Naive thymus-derived CD8-positive, alpha-beta T cell (primary cell): ENCODE measurements at regions not wholly inside any gene's neighbourhood (a gene's known extent, or its start where the extent isn't known, plus 50 kb on each side); places are given as distances from the start of the nearest gene placed in this dataset.

Experiments used
- ATAC-seq, 2 donors: fragments of 150-1000 bp; cut with Tn5 transposase in 1 of 2; sonication (Bioruptor Pico), chemical (Tn5 transposase) in 1 of 2; 1 replicate in 1 of 2; 2 replicates in 1 of 2; pipeline ENCODE4 v1.10.0; 2021; ENCODE audit warnings: mild to moderate bottlenecking in 2 of 2, moderate library complexity in 2 of 2
- POLR2A ChIA-PET: fragments of 350-600 bp; sonication (Branson Sonifier 250); formaldehyde crosslinking; loops from one replicate; lab custom pipeline; 2021; ENCODE audit warnings: antibody characterized with exemption; lab: Charles Lee
- DNase-seq, 10 donors: peaks; one replicate each; pipeline versions ENCODE4 v3.0.0 to v3.0.0-alpha.2; 2020 to 2022
- H3K27ac Mint-ChIP-seq, 10 donors: one replicate each; pipeline ENCODE4 v1.8.0; 2020 to 2022; ENCODE audit warnings: mild to moderate bottlenecking in 10 of 10, mixed read lengths in 10 of 10, moderate library complexity in 4 of 10, inconsistent platforms in 1 of 10
- H3K27me3 Mint-ChIP-seq, 5 donors: one replicate each; pipeline ENCODE4 v1.8.0; 2021 to 2022; ENCODE audit warnings: mixed read lengths in 5 of 5
- H3K36me3 Mint-ChIP-seq, 3 donors: one replicate each; pipeline ENCODE4 v1.8.0; 2020 to 2022; ENCODE audit warnings: mixed read lengths in 3 of 3, mild to moderate bottlenecking in 2 of 3, inconsistent platforms in 1 of 3
- H3K4me1 Mint-ChIP-seq, 4 donors: one replicate each; pipeline ENCODE4 v1.8.0; 2021 to 2022; ENCODE audit warnings: mixed read lengths in 4 of 4
- H3K4me3 Mint-ChIP-seq, 10 donors: one replicate each; pipeline ENCODE4 v1.8.0; 2020 to 2022; ENCODE audit warnings: mild to moderate bottlenecking in 10 of 10, mixed read lengths in 10 of 10, moderate library complexity in 6 of 10, inconsistent platforms in 1 of 10
- H3K9me3 Mint-ChIP-seq, 9 donors: one replicate each; pipeline ENCODE4 v1.8.0; 2020 to 2022; ENCODE audit warnings: mixed read lengths in 9 of 9, mild to moderate bottlenecking in 3 of 9, inconsistent platforms in 1 of 9, moderate library complexity in 1 of 9

DNA sequence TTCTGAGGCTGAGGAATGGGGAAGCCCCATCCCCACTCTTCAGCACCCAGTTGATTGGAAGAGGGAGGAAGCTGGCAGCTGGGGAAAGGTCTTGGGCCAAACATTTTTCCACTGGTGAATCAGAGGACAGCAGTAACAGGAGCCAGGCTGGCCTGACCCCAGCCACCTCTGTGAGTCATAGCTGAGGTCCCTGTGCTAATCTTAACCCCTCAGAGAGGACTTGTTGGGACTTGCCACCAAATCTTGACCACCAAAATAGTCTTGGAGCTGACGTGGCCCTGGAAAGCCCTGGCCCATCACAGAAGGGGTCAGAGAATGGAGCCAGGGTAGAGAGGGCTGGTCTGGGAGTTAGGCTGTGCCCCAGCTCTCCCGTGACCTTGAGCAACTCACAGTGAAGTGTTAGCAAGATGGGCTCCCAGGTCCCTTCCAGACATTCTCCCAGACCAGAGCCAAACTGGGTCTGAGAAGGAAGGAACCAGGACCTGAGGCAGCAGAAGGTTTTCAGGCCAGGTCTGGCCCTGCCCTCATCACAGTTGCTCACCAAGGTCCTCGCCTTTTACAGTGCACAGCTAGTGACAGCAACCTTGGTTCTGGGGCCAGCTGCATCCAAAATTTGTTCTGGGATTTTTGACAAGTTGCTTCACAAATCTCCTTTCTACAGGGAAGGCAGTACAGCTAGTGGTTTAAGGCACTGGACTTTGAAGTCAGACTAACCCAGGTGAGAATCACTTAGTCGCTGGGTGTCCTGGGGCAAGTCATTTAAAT lies 266.6 kb downstream of the CYP26B1 start:
- no peak overlapping the region for H3K4me3 Mint-ChIP-seq
- H3K4me1 Mint-ChIP-seq: no peaks in the 10 kb centered on the region
- POLR2A ChIA-PET: no interaction called here
- no peak overlapping the region for H3K27ac Mint-ChIP-seq
- ATAC-seq (no peak), DNase-seq (peak in 1 of 10 donors; percentile 0)
- H3K9me3 Mint-ChIP-seq: peaks cover 0 to 6% (median 0%) of the 10 kb centered on the region in 9 donors
- peaks cover 2 to 15% (median 10%) of the 10 kb centered on the region in 5 donors for H3K27me3 Mint-ChIP-seq
- H3K36me3 Mint-ChIP-seq: no peaks in the 10 kb centered on the region

DNA sequence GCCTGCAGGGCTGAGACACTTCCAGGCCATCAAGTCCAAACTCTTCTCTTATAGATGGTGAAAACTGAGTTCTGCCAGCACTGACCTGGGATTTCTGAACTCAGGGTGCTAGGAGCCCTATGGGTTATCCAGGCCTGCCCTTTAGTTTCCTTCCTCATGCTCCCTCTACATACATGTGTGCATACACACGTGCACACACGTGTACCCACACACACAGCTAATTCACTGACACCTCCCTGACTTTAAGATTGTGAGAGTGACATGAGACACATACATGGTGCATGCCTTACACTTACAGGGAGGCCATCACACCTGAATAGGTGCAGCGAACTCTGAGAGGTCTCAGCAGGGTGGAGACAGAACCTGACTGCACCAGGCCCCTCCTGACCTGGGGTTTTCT lies 267.4 kb downstream of the CYP26B1 start:
- no peak overlapping the region for H3K27ac Mint-ChIP-seq
- H3K36me3 Mint-ChIP-seq: no peaks in the 10 kb centered on the region
- H3K9me3 Mint-ChIP-seq: peaks cover 0 to 3% (median 0%) of the 10 kb centered on the region in 9 donors
- DNase-seq: no peak
- H3K4me1 Mint-ChIP-seq: no peaks in the 10 kb centered on the region
- ATAC-seq: no peak
- peaks cover 2 to 17% (median 11%) of the 10 kb centered on the region in 5 donors for H3K27me3 Mint-ChIP-seq
- POLR2A ChIA-PET: no interaction called here
- no peak overlapping the region for H3K4me3 Mint-ChIP-seq

DNA sequence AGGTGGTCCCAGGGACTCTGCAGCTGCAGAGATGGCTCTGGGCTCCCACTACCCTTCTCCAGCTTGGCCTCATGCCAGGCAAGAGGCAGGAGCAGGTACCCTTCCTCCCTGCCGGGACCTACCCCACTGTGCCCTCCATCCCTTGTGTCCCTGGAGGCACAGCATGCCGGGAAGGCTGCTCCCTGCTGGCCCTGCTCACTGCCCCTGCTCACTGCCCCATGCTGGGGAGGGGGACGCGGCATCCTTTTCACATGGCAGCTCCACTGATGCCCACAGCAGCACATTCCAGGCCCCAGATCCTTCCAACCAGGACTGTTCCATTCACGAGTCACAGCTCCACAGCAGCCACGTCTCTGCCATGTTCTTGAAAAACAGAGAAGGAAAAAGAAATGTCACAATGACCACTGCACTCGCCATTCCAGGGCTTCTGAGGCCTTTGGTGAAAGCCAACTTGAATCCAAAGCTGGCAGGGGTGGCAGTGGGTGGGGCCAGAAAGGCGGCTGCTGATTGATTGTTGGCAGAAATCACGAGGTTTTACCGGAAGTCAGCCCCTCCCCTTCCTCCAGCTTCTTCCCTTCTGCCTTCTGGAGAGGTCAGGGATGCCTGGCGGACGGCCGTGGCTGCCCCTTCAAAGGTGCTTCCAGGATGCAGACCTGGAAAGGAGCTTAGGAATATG lies 268.0 kb downstream of the CYP26B1 start:
- Mint-ChIP-seq H3K27me3 (peaks cover 2 to 20% (median 11%) of the 10 kb centered on the region in 5 donors), H3K4me1 (no peaks in the 10 kb centered on the region), H3K36me3 (no peaks in the 10 kb centered on the region), H3K9me3 (peaks cover 0 to 2% (median 0%) of the 10 kb centered on the region in 9 donors), H3K27ac (no peak overlapping the region), H3K4me3 (no peak overlapping the region)
- no peak for DNase-seq
- POLR2A ChIA-PET: no interaction called here
- no peak for ATAC-seq

DNA sequence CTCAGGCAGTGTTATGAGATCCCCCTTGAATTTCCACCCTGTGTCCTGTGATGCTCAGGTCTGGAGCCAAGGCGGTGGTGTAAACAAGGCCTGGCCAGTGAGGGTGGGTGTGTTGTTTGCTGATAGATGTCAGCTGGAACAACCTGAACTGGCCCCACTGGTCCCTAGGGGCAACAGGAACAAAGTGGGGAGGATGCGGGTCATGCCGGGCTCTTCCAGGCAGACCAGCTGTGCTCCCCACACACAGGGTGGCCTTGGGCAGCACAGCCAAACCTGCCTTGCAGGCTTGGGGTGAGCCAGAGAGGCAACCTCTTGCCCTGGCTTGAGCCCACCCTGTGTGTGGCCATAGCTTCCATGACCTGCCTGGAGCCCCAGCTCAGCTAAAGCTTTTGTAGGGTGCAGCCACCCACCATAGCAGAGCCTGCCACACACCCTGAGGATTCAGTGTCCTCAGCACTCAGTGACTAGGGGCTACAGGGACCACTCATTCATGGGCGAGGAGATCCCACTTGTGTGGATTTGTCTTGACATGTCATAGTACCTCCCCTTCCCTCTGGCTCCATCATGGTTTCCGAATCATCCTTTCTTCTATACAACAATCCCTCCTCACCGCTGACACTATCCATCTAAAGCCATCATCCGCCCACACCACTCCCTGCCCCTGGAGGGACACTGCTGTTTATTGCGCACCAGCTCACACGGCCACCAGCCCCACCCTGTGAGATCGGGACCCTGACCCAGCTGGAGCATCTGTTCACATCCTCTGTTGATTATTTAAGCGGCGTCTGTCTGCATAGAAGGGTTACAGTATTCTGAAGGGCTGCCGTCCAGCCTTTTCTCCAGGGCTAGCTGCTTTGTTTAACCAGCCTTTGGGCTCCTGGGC lies 268.8 kb downstream of the CYP26B1 start:
- DNase-seq (no peak), ATAC-seq (no peak)
- no peaks in the 10 kb centered on the region for H3K36me3 Mint-ChIP-seq
- H3K27me3 Mint-ChIP-seq: peaks cover 0 to 24% (median 13%) of the 10 kb centered on the region in 5 donors
- H3K4me1 Mint-ChIP-seq: no peaks in the 10 kb centered on the region
- H3K9me3 Mint-ChIP-seq: peaks cover 0 to 2% (median 0%) of the 10 kb centered on the region in 9 donors
- H3K4me3 Mint-ChIP-seq: no peak overlapping the region
- no peak overlapping the region for H3K27ac Mint-ChIP-seq
- POLR2A ChIA-PET: no interaction called here

DNA sequence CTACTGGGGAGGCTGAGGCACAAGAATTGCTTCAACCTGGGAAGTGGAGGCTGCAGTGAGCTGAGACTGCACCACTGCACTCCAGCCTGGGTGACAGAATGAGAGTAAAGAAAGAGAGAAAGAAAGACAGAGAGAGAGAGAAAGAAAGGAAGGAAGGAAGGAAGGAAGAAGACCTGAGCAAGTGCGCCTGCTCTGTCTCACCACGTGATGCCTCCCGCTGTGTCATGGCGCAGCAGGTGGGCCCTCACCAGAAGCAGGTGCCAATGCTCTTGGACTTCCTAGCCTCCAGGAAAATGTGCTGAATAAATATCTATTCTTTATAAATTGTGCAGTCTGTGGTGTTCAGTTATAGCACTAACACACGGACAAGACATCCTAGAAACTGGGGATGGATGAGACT lies 270.0 kb downstream of the CYP26B1 start:
- H3K4me1 Mint-ChIP-seq: no peaks in the 10 kb centered on the region
- DNase-seq (no peak), ATAC-seq (no peak)
- H3K9me3 Mint-ChIP-seq: peaks cover 0 to 2% (median 0%) of the 10 kb centered on the region in 9 donors
- H3K27me3 Mint-ChIP-seq: peaks cover 0 to 33% (median 13%) of the 10 kb centered on the region in 5 donors
- no peak overlapping the region for H3K27ac Mint-ChIP-seq
- no peaks in the 10 kb centered on the region for H3K36me3 Mint-ChIP-seq
- no peak overlapping the region for H3K4me3 Mint-ChIP-seq
- POLR2A ChIA-PET: no interaction called here

DNA sequence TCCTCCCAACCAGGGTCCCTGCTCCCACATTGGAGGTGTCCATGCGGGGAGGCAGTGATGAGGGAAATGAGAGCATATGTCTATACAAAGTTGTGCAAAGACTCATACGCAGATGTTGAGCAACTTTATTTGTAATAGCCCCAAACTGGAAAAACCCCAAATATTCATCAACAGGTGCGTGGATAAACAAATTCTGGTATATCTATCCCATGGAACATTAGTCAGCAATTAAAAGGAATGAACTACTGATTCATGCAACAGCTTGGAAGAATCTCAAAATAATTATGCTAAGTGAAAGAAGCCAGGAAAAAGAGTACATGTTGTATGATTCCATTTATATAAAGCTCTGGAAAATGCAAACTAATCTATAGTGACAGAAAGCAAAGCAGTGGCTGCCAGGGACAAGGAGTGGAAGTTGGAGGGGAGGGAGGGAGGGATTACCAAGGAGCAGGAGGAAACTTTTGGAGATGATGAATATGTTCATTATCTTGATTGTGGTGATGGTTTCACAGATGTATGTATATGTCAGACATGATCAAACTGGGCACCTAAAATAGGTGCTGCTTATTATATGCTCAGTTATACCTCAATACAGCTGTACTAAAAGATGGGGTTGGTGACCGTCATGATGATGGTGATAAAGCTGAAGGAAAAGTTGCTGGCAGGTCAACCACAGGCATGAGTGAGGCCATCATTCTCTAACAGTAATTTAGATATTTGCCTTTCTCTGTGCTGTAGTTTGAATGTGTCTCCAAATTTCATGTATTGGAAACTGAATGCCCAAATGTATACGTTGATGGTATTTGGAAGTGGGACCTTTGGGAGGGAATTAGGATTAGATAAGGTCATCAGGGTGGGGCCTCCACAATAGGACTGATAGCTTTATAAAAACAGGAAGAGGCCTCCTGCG lies 270.9 kb downstream of the CYP26B1 start:
- Mint-ChIP-seq H3K4me3 (no peak overlapping the region), H3K36me3 (no peaks in the 10 kb centered on the region), H3K27me3 (peaks cover 0 to 32% (median 10%) of the 10 kb centered on the region in 5 donors), H3K27ac (no peak overlapping the region), H3K4me1 (no peaks in the 10 kb centered on the region), H3K9me3 (peaks cover 0 to 2% (median 0%) of the 10 kb centered on the region in 9 donors)
- POLR2A ChIA-PET: no interaction called here
- ATAC-seq: no peak
- DNase-seq: no peak

DNA sequence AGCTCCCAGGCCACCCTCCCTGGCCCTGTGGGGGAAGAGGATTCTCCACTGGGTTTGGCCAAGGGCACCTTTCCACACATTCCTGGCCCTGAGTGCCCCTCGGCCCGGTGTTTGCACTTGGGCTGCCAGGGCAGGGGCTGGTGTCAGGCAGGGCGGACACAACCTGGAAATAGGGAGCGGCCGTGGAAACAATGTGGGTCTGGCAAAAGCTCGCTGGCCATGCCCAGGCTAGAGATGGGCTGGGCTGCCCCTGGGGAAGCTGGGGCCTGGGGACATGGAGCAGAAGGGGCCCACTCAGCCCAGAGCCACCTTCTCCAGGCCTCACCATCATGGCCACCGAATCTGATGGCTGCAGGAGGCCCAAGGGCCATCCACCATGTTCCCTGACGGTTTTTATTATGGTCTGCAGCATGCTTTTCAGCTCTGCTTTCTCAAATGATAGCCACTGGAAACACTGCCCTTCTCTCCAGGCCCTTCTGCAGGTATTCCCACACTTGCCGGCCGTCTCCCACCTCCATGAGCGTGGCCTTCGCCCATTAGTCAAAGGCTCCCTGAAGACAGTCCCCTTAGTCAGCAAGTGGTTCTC lies 275.1 kb downstream of the CYP26B1 start:
- Mint-ChIP-seq H3K4me3 (no peak overlapping the region), H3K36me3 (no peaks in the 10 kb centered on the region), H3K27ac (no peak overlapping the region), H3K4me1 (no peaks in the 10 kb centered on the region), H3K9me3 (no peaks in the 10 kb centered on the region), H3K27me3 (peaks cover 3 to 43% (median 20%) of the 10 kb centered on the region in 5 donors)
- DNase-seq (no peak), ATAC-seq (no peak)
- POLR2A ChIA-PET: no interaction called here

DNA sequence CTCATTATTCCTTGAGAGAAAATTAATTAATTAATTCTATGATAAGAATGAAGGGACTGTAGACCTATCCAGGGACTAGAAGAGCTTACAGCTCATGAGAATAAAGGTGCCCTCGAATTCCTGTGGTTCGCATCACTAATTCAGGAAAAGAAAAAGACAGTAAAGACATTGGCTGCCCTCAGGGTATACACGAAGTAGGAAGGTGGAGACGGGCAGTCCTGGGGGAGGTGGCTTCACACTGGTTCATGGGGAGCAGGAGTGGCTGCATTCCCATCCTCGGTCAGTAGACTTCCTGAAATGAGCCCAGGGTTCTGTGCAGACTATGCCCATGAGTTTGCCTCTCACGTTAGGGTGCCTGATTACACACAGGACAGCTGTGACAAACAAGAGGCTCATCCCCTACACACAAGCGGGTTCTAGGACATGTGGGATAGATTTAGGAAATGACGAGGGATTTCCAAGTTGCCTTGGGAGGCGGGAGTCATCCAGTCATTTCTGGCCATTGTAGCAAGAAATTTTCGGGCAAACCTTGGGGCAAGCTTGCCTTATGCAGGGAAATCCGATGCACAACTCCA lies 282.2 kb downstream of the CYP26B1 start:
- Mint-ChIP-seq H3K4me3 (no peak overlapping the region), H3K4me1 (no peaks in the 10 kb centered on the region), H3K9me3 (no peaks in the 10 kb centered on the region), H3K27ac (no peak overlapping the region), H3K36me3 (no peaks in the 10 kb centered on the region), H3K27me3 (peaks cover 0 to 20% (median 6%) of the 10 kb centered on the region in 5 donors)
- no peak for DNase-seq
- no peak for ATAC-seq
- POLR2A ChIA-PET: no interaction called here

DNA sequence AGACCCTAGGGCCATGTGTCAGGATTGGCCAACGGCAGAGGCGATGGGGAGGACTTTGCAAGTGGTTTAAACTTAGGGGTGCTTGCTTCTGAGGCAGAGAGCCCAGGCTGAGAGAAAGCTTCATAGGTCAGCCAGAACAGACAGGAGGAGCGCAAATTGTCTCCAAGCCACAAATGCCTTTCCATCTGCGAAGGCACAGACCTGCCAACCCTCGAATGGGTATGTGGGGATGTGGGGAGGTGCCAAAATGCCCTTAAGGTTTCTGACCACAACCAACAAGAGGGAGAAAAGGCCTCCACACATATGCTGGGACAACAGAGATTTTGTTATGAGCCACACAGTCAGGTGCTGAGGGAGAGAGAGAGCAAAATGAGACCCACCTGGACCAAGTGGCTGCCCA lies 283.6 kb downstream of the CYP26B1 start:
- no peak for ATAC-seq
- peaks cover 0 to 25% (median 4%) of the 10 kb centered on the region in 5 donors for H3K27me3 Mint-ChIP-seq

DNA sequence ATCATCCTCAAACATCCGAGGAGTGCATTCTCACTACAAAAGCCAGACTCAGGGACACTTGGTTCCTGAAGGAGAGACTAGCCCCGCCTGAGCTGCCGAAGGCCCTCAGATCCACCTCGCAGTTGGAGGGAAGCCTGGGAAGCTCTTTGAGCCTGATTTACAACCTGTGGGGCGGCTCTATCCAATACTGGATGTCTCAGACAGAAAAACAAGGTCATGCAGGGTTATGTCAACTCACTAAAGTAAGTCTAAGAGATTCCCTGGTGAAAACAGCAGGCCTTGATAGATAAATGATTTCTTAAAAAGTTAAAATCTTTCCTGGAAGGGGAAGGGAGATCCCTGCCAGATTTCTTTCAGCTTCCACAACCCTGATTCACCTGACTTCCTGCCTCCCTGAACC lies 284.3 kb downstream of the CYP26B1 start:
- Mint-ChIP-seq H3K27ac (no peak overlapping the region), H3K4me3 (no peak overlapping the region), H3K9me3 (peaks cover 0 to 6% (median 0%) of the 10 kb centered on the region in 9 donors), H3K4me1 (no peaks in the 10 kb centered on the region), H3K36me3 (peaks cover 0 to 5% (median 0%) of the 10 kb centered on the region in 3 donors), H3K27me3 (peaks cover 0 to 32% (median 6%) of the 10 kb centered on the region in 5 donors)
- DNase-seq (no peak), ATAC-seq (no peak)
- POLR2A ChIA-PET: no interaction called here

More for the DNA sequence above, 283.6 kb downstream of the CYP26B1 start:
- Mint-ChIP-seq H3K27ac (no peak overlapping the region), H3K9me3 (no peaks in the 10 kb centered on the region), H3K4me1 (no peaks in the 10 kb centered on the region), H3K36me3 (no peaks in the 10 kb centered on the region), H3K4me3 (no peak overlapping the region)
- DNase-seq: no peak
- POLR2A ChIA-PET: no interaction called here

DNA sequence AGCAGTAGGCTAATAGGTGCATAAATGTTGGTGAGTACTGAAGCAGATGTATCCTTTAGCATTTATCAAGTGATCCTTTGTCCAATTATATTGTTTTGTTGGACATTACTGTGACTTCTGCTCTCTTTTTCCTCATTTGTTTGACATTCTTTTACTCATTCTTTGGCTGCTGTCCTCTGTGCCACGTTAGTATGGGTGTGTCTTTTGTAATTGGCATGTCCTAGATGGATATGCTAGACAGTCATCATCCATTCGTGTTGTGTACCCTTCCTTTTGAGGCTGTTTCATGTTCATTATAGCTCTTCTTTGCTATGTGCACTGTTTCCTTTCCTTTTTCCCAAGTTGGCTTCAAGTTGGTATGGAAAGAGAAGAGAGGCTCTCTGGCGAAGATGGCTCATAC lies 284.7 kb downstream of the CYP26B1 start:
- Mint-ChIP-seq H3K4me1 (no peaks in the 10 kb centered on the region), H3K27ac (no peak overlapping the region), H3K36me3 (peaks cover 0 to 5% (median 0%) of the 10 kb centered on the region in 3 donors), H3K27me3 (peaks cover 0 to 34% (median 6%) of the 10 kb centered on the region in 5 donors), H3K9me3 (peaks cover 0 to 6% (median 0%) of the 10 kb centered on the region in 9 donors), H3K4me3 (no peak overlapping the region)
- POLR2A ChIA-PET: no interaction called here
- no peak for DNase-seq
- ATAC-seq: no peak
